ENCODE measurements at regions not wholly inside any gene's neighbourhood (a gene's known extent, or its start where the extent isn't known, plus 50 kb on each side); places are given as distances from the start of the nearest gene placed in this dataset.

DNA sequence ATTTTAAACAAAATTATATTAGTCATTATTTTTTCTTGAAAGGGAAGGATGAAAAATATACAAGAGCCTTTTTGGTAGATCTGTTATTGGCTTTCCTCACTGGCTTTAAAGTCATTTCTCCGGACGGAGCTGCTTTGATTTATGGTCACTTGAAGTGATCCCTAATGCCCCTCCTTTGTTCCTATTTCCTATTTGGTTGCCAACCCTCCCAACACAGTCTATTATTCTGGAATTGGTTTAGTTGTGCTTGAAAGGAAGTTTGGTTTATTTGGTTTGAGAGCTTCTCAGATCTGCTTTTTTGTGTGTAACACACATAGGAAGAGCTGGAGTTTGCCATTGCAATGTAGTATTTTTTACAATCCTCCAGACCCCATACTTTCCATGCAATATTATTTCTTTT is 347.9 kb downstream of the RFPL4B start:
- Histone ChIP-seq H3K27ac (no peak overlapping the region), H3K9me3 (no peaks in the 10 kb centered on the region), H3K4me1 (no peaks in the 10 kb centered on the region), H3K4me3 (no peak overlapping the region), H3K9ac (ENCODE audit: low read depth in 2 of 2, low read length in 2 of 2) (no peak overlapping the region), H3K27me3 (no peaks in the 10 kb centered on the region), H3K36me3 (no peaks in the 10 kb centered on the region)
- no peak for DNase-seq
- TF ChIP-seq, protein P1, sequence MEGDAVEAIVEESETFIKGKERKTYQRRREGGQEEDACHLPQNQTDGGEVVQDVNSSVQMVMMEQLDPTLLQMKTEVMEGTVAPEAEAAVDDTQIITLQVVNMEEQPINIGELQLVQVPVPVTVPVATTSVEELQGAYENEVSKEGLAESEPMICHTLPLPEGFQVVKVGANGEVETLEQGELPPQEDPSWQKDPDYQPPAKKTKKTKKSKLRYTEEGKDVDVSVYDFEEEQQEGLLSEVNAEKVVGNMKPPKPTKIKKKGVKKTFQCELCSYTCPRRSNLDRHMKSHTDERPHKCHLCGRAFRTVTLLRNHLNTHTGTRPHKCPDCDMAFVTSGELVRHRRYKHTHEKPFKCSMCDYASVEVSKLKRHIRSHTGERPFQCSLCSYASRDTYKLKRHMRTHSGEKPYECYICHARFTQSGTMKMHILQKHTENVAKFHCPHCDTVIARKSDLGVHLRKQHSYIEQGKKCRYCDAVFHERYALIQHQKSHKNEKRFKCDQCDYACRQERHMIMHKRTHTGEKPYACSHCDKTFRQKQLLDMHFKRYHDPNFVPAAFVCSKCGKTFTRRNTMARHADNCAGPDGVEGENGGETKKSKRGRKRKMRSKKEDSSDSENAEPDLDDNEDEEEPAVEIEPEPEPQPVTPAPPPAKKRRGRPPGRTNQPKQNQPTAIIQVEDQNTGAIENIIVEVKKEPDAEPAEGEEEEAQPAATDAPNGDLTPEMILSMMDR (IDR thresholded peaks at IDR 0.05) = no peak
- intact Hi-C loops (cut with DNase I) = no loop called here

DNA sequence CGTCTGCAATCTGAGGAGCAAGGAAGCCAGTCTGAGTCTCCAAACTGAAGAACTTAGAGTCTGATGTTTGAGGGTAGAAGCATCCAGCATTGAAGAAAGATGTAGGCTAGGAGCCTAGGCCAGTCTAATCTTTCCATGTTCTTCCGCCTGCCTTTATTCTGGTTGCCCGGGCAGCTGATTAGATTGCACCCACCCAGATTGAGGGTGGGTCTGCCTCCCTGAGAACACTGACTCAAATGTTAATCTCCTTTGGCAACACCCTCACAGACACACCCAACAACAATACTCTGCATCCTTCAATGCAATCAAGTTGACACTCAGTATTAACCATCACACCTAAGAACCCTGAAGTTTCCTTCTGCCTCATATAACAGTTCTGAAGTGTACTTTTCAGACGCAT is 350.1 kb downstream of the RFPL4B start:
- Histone ChIP-seq H3K9ac (ENCODE audit: low read depth in 2 of 2, low read length in 2 of 2) (no peak overlapping the region), H3K27me3 (no peaks in the 10 kb centered on the region), H3K9me3 (no peaks in the 10 kb centered on the region), H3K36me3 (no peaks in the 10 kb centered on the region), H3K4me3 (no peak overlapping the region), H3K4me1 (no peaks in the 10 kb centered on the region), H3K27ac (no peak overlapping the region)
- DNase-seq = no peak
- TF ChIP-seq, protein P1 (IDR thresholded peaks at IDR 0.05) = no peak
- intact Hi-C loops (cut with DNase I) = no loop called here

GRCh38 chr6:112701201-112701600 is 354.1 kb downstream of the RFPL4B start:
- H3K27me3 ChIP-seq = no peaks in the 10 kb centered on the region
- H3K4me1 ChIP-seq = no peaks in the 10 kb centered on the region
- TF ChIP-seq, protein P1 (IDR thresholded peaks at IDR 0.05) = no peak
- DNase-seq = no peak
- H3K36me3 ChIP-seq = no peaks in the 10 kb centered on the region
- H3K4me3 ChIP-seq = no peak overlapping the region
- no peak overlapping the region for H3K27ac ChIP-seq
- H3K9ac ChIP-seq (ENCODE audit: low read depth in 2 of 2, low read length in 2 of 2) = no peak overlapping the region
- H3K9me3 ChIP-seq = no peaks in the 10 kb centered on the region
- intact Hi-C loops (cut with DNase I) = no loop called here

DNA sequence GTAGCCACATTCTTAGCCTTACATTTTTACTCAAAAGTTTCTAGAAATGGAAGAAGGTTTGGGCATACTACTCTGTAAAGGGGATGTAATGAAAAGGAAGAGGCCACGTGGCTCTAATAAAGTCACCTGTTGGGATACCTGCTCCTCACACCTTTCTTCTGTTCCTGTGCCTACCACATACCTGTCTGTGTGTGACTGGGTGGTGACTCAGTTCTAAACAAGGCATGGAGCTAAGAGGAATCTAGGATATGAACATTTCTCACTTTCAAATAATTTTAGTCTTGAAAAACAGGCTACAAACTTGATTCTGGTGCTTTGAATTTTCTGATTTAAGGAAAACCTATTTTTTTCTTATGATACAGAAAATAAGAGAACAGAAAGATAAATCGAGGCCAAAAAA is 363.6 kb downstream of the RFPL4B start:
- TF ChIP-seq, protein P1 (IDR thresholded peaks at IDR 0.05) = no peak
- Histone ChIP-seq H3K4me3 (no peak overlapping the region), H3K27ac (no peak overlapping the region), H3K9me3 (no peaks in the 10 kb centered on the region), H3K36me3 (no peaks in the 10 kb centered on the region), H3K4me1 (no peaks in the 10 kb centered on the region), H3K27me3 (no peaks in the 10 kb centered on the region), H3K9ac (ENCODE audit: low read depth in 2 of 2, low read length in 2 of 2) (no peak overlapping the region)
- intact Hi-C loops (cut with DNase I) = no loop called here
- DNase-seq = no peak

DNA sequence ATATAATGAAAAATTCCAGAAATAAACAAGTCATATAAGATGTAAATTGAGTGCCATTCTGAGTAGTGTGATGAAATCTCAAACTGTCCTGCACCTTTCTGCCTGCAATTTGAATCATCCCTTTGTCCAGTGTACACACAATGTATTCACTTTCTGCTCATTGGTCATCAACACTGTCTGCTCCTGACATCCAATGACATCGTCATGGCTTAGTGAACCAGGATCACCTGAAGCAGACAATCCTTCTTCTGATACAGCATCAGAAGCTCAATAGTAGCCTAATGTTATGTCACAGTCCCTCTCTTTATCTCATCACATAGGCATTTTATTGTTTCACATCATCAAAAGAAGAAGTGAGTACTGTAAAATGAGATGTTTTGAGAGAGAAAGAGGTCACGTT is 366.3 kb downstream of the RFPL4B start:
- Histone ChIP-seq H3K27ac (no peak overlapping the region), H3K4me1 (no peaks in the 10 kb centered on the region), H3K9me3 (no peaks in the 10 kb centered on the region), H3K27me3 (no peaks in the 10 kb centered on the region), H3K9ac (ENCODE audit: low read depth in 2 of 2, low read length in 2 of 2) (no peak overlapping the region), H3K4me3 (no peak overlapping the region), H3K36me3 (no peaks in the 10 kb centered on the region)
- intact Hi-C loops (cut with DNase I) = no loop called here
- TF ChIP-seq, protein P1 (IDR thresholded peaks at IDR 0.05) = no peak
- no peak for DNase-seq

DNA sequence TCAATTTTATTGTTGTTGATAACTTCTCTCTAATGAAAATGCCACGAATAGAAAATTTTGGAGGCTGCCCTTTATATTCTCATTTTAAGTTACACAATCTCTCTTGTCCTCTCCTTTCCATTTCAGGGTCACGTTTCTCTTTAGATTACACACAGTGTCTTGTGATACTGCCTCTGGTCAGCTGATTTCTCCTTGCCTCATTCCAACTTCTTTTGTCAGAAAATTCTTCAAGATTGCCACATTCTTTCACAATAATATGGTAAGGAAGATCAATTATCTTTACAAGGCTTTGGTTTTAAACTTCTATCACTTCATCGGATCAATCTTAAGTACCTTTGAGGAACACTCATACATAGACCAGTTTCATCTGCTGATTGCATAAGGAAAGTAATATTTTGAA is 370.3 kb downstream of the RFPL4B start:
- Histone ChIP-seq H3K9ac (ENCODE audit: low read depth in 2 of 2, low read length in 2 of 2) (no peak overlapping the region), H3K36me3 (no peaks in the 10 kb centered on the region)
- intact Hi-C loops (cut with DNase I) = no loop called here

More for the DNA sequence above, 370.3 kb downstream of the RFPL4B start:
- DNase-seq = no peak
- Histone ChIP-seq H3K27ac (no peak overlapping the region), H3K4me1 (no peaks in the 10 kb centered on the region), H3K9me3 (no peaks in the 10 kb centered on the region), H3K27me3 (no peaks in the 10 kb centered on the region), H3K4me3 (no peak overlapping the region)
- TF ChIP-seq, protein P1 (IDR thresholded peaks at IDR 0.05) = no peak
